ENCODE measurements at regions not wholly inside any gene's neighbourhood (a gene's known extent, or its start where the extent isn't known, plus 50 kb on each side); places are given as distances from the start of the nearest gene placed in this dataset.

DNA sequence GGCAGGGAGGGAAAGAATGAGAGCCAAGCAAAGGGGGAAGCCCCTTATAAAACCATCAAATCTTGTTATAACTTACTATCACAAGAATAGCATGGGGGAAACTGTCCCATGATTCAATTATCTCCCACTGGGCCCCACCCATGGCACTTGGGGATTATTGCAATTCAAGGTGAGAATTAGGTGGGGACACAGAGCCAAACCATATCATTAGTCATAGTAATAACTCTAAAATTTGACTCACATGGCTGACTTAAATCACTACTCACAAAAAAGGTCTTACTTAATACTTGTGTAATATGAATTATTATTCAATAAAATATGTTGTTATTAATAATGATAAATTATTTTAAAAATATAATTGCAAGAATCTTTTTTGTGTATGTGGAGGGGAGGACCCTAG, 178.1 kb upstream of the TCF21 start:
- TF ChIP-seq MAFK (IDR thresholded peaks at IDR 0.05; ENCODE audit: low read depth, low read length) (no peak), POLR2A (IDR thresholded peaks at IDR 0.05; ENCODE audit: low read depth, low read length) (no peak), RFX5 (IDR thresholded peaks at IDR 0.05; ENCODE audit: low read depth, low read length) (no peak), CTCF (conservative IDR thresholded peaks at IDR 0.05; ENCODE audit: low read depth, low read length) (no peak), MAZ (IDR thresholded peaks at IDR 0.05; ENCODE audit: borderline replicate concordance, low read depth, low read length) (no peak), CHD1 (IDR thresholded peaks at IDR 0.05; ENCODE audit: low read depth, low read length) (no peak), MXI1 (IDR thresholded peaks at IDR 0.05; ENCODE audit: borderline replicate concordance, low read depth, low read length) (no peak), RCOR1 (IDR thresholded peaks at IDR 0.05; ENCODE audit: insufficient replicate concordance, low read length) (no peak), CEBPB (IDR thresholded peaks at IDR 0.05; ENCODE audit: low read depth, low read length) (no peak)

Measured in IMR-90 (cell line).